ENCODE measurements at regions not wholly inside any gene's neighbourhood (a gene's known extent, or its start where the extent isn't known, plus 50 kb on each side); places are given as distances from the start of the nearest gene placed in this dataset.

DNA sequence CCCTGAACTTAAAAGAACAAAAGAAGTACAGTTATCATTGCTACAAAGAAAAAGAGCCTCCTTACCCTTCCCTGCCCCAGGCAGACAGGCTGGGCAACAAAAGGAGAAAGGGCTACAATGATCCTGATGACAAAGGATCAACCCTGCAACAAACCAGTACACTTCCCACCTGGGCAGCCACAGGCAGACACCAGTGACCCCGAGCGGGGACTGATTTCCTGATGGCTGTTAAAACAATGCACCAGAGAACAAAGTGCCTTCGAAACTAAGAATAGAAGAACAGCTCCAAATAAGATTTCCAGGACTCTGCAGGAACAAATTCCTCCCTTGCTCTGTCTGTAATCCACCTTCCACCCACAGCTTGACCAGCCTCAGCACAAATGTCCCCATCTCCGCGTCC lies 106.3 kb upstream of the ARHGEF3 start:
- H3K27ac ChIP-seq: no peak overlapping the region
- DNase-seq (ENCODE audit: low read depth, low spot score): no peak

- no peak for DNase-seq (ENCODE audit: low read depth, low spot score)
- no peak overlapping the region for H3K27ac ChIP-seq
Observed at GRCh38 chr3:56904552-56905215, 102.9 kb upstream of the ARHGEF3 start.

- no peak for DNase-seq (ENCODE audit: low read depth, low spot score)
- H3K27ac ChIP-seq: no peak overlapping the region
Observed at GRCh38 chr3:56903231-56903782, 101.6 kb upstream of the ARHGEF3 start.

DNA sequence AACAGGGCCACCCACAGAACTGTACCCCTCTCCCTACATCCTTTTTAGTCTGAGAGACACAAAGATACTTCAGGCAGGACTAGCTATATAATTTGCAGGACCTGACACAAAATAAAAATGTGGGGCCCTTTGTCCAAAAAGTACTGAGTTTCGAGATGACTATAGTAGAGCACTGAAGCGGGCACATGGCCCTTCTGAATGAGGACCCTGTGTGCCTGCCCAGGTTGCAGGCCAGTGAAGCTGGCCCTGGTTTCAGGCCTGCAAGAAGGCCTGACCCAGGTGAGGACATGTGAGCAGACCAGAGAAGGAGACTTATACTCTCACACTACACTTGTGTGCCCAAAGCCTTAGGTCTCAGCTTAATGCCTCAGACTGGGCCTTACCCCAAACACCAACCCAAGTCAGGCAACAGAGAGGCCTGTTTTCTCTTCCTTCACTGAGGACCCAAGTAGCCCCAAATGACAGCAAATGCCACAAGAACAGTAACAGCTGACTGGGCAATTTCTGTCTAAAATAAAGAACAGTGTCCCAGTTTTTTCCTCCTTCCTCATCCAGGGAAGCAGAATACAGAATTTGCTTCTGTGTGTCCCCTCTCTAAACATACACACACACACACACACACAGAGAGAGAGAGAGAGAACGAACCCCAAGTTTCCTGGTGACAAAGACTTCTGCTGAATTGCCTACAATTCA lies 100.9 kb upstream of the ARHGEF3 start:
- no peak overlapping the region for H3K27ac ChIP-seq
- DNase-seq (ENCODE audit: low read depth, low spot score): no peak

DNA sequence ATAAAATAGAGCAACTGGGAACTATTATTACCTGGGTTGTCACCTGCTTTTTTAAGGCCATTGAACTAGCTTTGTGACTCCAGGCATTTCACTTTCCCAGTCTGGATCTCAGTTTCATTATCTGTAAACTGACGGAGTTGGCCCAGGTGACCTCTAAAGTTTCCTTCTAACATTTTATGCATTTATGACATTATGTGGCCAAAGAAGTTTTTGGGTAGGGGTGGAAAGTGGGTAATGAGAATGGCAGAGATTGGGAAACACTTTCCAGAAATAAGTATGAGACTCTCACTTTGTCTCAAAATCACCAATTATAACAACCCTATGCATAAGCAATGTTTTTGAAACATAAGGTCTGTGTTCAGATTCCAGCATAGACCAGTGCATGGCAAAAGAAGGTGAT lies 99.1 kb upstream of the ARHGEF3 start:
- DNase-seq (ENCODE audit: low read depth, low spot score): no peak
- no peak overlapping the region for H3K27ac ChIP-seq

GRCh38 chr3:56899851-56900250 lies 98.1 kb upstream of the ARHGEF3 start:
- no peak for DNase-seq (ENCODE audit: low read depth, low spot score)
- H3K27ac ChIP-seq: no peak overlapping the region

- H3K27ac ChIP-seq: no peak overlapping the region
- DNase-seq (ENCODE audit: low read depth, low spot score): no peak
Observed at GRCh38 chr3:56899078-56899477, 97.3 kb upstream of the ARHGEF3 start.

DNA sequence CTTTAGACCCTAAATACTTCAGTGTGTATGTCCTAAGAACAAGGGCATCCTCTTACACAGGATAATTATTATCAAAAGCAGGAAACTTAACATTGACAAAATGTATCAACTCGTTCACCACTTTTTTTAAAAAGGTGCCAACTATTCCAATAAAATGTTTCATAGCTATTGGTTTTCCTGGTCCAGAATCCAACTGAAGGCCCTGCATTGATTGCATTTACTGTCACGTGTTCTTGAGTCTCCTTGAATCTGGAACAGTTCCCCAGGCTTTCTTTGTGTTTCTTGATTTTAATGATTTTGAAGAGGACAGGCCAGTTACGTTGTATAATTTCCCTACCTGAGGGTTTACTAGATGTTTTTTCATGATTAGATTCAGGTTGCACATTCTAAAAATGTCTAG lies 94.6 kb upstream of the ARHGEF3 start:
- no peak for DNase-seq (ENCODE audit: low read depth, low spot score)
- H3K27ac ChIP-seq: no peak overlapping the region

DNA sequence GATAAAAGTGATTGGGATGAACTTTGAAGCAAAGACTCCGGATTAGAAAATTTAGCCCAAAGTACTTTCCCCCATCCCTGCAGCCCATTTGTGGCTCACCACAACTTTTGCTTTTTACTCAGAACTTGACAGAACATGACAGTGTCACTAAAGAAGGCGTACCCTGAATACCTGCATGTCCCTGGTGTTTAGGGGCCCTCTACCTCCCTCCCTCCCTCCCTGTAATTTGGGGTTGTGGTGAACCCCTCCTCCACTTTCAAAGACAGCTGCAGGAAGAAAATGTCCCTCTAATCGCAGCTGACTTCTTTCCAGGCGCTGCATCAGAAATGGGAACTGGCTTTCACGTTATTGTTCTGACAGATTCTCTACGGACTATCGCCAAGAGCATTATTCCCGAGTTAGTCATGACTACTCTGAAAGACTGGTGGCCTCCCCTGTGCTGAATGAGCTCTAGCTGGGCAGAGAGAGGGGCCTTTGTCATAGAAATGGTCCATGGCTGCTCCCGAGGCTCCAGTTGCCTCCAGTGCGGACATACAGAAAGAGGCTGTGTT lies 93.2 kb upstream of the ARHGEF3 start:
- no peak for DNase-seq (ENCODE audit: low read depth, low spot score)
- no peak overlapping the region for H3K27ac ChIP-seq

- DNase-seq (ENCODE audit: low read depth, low spot score): no peak
- H3K27ac ChIP-seq: no peak overlapping the region
Observed at GRCh38 chr3:56890448-56891091, 88.8 kb upstream of the ARHGEF3 start.

GRCh38 chr3:56889131-56889530 lies 87.4 kb upstream of the ARHGEF3 start:
- no peak overlapping the region for H3K27ac ChIP-seq
- no peak for DNase-seq (ENCODE audit: low read depth, low spot score)

GRCh38 chr3:56887402-56888025 lies 85.8 kb upstream of the ARHGEF3 start:
- no peak overlapping the region for H3K27ac ChIP-seq
- no peak for DNase-seq (ENCODE audit: low read depth, low spot score)

GRCh38 chr3:56886314-56886713 lies 84.6 kb upstream of the ARHGEF3 start:
- DNase-seq (ENCODE audit: low read depth, low spot score): no peak
- H3K27ac ChIP-seq: no peak overlapping the region

- H3K27ac ChIP-seq: no peak overlapping the region
- DNase-seq (ENCODE audit: low read depth, low spot score): no peak
Observed at GRCh38 chr3:56885879-56886278, 84.1 kb upstream of the ARHGEF3 start.

DNA sequence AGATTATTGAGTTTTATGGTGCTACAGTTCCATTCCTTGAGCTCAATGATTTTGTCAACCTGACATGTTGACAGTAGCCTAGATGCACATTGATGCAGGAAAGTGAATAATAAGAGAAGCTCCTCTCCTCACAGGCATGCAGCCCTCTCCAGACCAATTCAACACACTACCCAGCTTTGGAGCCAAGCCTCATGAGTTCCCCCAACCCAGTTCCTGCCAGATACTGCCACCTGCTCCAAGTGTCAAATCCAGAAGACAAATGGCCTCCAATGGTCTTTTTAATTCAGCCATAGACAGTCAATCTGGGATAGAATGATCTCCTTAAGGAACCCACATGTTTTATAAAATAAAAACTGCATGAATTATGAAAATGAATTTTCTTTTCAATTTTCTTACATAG lies 83.7 kb upstream of the ARHGEF3 start:
- no peak overlapping the region for H3K27ac ChIP-seq
- DNase-seq (ENCODE audit: low read depth, low spot score): no peak

GRCh38 chr3:56884387-56884786 lies 82.6 kb upstream of the ARHGEF3 start:
- peak; percentile 75 for DNase-seq (ENCODE audit: low read depth, low spot score)
- no peak overlapping the region for H3K27ac ChIP-seq

GRCh38 chr3:56883828-56884227 lies 82.1 kb upstream of the ARHGEF3 start:
- no peak for DNase-seq (ENCODE audit: low read depth, low spot score)
- H3K27ac ChIP-seq: no peak overlapping the region

DNA sequence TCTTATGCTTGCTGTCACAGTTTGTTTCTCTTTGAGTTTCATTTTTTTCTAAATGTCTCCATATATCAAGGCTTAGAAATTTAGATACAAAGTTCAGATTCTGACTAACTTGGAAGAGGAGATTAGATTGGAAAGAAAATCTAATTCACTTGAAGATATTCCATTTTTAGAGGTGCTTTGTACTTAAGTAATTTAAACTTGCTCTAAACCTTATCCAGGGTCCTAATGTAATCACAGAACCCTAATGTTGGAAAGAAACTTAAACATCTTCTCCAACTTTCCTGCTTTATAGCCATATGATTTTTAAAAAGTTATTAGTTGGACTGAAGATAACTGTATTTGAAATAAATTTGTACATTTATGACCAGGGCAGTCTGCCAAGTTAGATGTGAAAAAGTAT lies 81.1 kb upstream of the ARHGEF3 start:
- no peak for DNase-seq (ENCODE audit: low read depth, low spot score)
- H3K27ac ChIP-seq: no peak overlapping the region

DNA sequence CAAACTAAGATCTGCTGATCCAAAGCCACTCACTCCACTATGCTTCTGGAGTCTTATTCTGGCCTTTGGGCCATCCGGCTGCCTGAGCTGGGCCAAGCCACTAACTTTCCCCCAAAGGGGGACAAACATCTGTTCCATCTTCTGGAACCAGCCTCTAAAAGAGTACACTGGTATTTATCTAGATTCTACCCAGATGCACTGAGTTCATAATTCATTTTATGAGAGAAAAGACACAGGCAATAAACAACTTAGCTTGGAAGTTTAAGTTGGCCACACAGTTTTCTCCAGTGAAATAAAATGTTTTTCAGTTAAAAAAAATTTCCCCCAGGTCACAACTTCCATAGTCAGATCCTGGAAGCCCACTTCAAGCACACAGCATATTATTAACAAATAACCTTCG lies 80.1 kb upstream of the ARHGEF3 start:
- DNase-seq (ENCODE audit: low read depth, low spot score): no peak
- H3K27ac ChIP-seq: no peak overlapping the region

DNA sequence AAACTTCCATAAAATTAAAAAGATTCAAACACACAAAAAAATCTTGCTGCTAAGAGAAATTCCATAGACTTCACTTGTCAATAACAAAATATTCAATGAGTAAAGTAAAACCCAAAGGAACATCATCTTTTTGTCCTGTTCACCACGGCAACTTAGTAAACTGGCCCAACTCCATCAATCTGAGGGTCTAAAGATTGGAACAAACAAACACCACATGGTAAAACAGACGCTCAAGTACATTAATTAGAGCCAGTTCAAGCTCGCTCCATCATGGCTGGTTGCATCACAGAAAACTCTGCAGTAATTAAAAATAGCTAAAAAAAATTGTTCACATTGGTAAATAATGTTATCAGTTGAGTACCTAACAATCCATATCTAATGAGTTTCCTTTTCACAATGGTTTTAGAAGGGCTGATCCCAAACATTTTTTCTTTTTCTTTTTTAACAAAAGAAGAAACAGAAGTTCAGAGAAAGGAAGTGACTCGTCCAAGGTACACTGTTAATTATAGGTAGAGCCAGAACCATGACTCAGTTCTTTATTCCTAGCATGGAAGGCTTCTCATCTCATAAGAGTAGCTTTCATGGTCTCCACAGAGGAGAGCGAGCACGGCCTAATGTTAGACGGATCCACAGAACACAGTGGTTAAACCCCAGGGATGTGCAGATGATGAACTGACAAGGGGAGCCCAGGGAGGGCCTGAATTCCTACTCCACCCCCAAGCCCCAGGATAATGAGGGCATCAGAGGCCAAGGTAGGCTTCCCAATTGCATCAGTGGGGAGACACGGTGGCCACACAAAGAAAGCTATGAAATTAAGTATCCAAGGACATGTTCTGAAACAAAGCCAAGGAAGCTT lies 79.2 kb upstream of the ARHGEF3 start:
- no peak for DNase-seq (ENCODE audit: low read depth, low spot score)
- H3K27ac ChIP-seq: peak overlapping the region; percentile 45
